Upper lobe of right lung (tissue), 1 donor: ENCODE measurements at regions not wholly inside any gene's neighbourhood (a gene's known extent, or its start where the extent isn't known, plus 50 kb on each side); places are given as distances from the start of the nearest gene placed in this dataset.

Source experiments
- ATAC-seq: fragments of 200-7000 bp; cut with Tn5 transposase; one replicate; pipeline ENCODE4 v1.9.1; 2020; ENCODE audit warnings: mild to moderate bottlenecking, moderate library complexity
- DNase-seq: peaks from one replicate; pipeline ENCODE4 v3.0.0-alpha.2; 2020
- H3K27ac ChIP-seq: fragments of 200-600 bp; one replicate; pipeline ENCODE4 v1.8.0; 2022
- H3K27me3 ChIP-seq: fragments of 200-600 bp; one replicate; pipeline ENCODE4 v1.8.0; 2022; ENCODE audit warnings: mild to moderate bottlenecking
- H3K36me3 ChIP-seq: fragments of 200-600 bp; one replicate; pipeline ENCODE4 v1.8.0; 2022
- H3K4me1 ChIP-seq: fragments of 200-600 bp; one replicate; pipeline ENCODE4 v1.8.0; 2022
- H3K4me3 ChIP-seq: fragments of 200-600 bp; one replicate; pipeline ENCODE4 v1.8.0; 2022; ENCODE audit warnings: mild to moderate bottlenecking
- H3K9me3 ChIP-seq: fragments of 200-600 bp; one replicate; pipeline ENCODE4 v1.8.0; 2022
- CTCF ChIP-seq: fragments of 200-600 bp; IDR thresholded peaks from one replicate; pipeline ENCODE4 v1.8.0; 2022; ENCODE audit warnings: antibody characterized with exemption
- intact Hi-C: fragments of 100-400 bp; cut with DNase I; formaldehyde crosslinking; loops from one replicate; pipeline ENCODE4 v1.11.0; 2022
- donor health status: DM: no; HTN: yes; CAD: no; lungs with severe emphysema.

DNA sequence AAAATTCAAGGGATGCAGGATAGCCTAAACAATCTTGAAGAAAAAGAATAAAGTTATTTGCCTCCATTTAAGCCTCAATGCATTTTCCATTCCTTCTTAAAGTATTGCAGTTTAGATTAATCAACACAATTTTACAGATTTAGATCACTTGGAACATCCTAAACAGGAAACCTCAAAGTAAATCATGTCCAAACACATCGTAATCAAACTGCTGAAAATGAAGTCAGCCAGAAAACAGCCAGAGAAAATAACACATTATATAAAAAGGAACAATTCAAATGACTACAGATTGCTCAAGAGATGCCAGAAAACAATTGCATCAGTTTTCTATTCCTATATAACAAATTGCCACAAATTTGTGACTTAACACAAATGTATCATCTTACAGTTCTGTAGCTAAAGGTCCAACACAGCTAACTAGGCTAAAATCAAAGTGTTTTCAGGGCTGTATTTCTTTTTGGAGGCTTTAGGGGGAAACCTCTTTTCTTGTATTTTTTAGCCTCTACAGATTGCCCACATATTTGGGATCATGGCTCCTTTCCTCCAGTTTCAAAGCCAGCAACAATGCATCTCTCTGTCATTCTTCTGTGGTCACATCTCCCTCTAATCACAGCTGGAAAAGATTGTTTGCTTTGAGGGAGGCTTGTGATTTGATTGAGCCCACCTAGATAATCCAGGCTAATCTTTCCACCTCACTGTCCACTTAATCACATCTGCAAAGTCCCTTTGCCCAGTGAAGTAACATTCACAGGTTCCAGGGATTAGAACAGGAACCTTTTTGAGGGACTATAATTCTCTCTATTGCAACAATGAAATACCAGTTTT is 543.3 kb upstream of the UBE2E2 start:
- ATAC-seq (no peak), DNase-seq (no peak)
- Histone ChIP-seq H3K4me1 (no peaks in the 10 kb centered on the region), H3K27me3 (no peaks in the 10 kb centered on the region), H3K9me3 (no peaks in the 10 kb centered on the region), H3K36me3 (no peaks in the 10 kb centered on the region), H3K4me3 (no peak overlapping the region), H3K27ac (no peak overlapping the region)
- intact Hi-C loops, result no loop called here
- no peak for TF ChIP-seq CTCF

DNA sequence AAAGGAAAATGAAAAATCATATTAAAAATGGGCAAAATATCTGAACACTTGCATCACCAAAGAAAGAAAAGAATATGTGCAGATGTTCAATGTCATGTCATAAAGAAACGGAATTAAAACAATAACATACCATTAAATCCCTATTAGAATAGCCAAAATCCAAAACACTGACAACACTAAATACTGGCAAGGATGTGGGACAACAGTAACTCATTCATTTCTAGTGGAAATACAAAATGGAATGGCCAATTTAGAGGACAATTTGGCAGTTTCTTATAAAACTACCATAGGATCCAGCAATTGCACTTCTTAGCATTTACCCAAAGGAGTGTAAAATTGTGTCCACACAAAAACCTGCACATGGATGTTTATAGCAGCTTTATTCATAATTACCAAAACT is 542.5 kb upstream of the UBE2E2 start:
- ATAC-seq (no peak), DNase-seq (no peak)
- intact Hi-C loops, result no loop called here
- no peaks in the 10 kb centered on the region for H3K4me1 ChIP-seq
- no peak overlapping the region for H3K4me3 ChIP-seq
- no peak overlapping the region for H3K27ac ChIP-seq
- TF ChIP-seq CTCF, result no peak
- no peaks in the 10 kb centered on the region for H3K9me3 ChIP-seq
- no peaks in the 10 kb centered on the region for H3K27me3 ChIP-seq
- no peaks in the 10 kb centered on the region for H3K36me3 ChIP-seq

DNA sequence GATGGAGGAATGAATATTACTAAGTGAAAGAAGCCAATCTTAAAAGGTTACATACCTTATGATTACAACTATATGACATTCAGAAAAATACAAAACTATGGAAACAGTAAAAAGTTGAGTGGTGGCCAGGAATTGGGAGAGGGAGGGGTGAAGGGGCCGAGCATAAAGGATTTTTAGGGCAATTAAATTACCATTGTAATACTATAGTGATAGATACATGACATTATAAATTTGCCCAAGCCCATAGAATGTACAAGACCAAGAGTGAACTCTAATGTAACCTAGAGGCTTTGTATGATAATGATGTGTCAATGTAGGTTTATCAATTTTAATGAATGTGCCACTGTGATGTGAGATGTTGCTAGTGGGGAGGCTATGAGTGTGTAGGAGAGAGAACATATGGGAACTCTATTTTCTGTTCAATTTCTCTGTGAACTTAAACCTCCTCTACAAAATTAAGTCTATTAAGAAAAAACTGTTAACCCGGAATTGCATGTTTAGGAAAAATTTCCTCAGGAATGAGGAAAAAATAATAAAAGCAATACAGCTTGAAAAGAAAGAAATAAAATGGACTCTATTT is 541.9 kb upstream of the UBE2E2 start:
- H3K4me1 ChIP-seq, result no peaks in the 10 kb centered on the region
- no peak overlapping the region for H3K4me3 ChIP-seq
- TF ChIP-seq CTCF, result no peak
- H3K27ac ChIP-seq, result no peak overlapping the region
- no peaks in the 10 kb centered on the region for H3K9me3 ChIP-seq
- no peaks in the 10 kb centered on the region for H3K27me3 ChIP-seq
- intact Hi-C loops, result no loop called here
- DNase-seq (no peak), ATAC-seq (no peak)
- H3K36me3 ChIP-seq, result no peaks in the 10 kb centered on the region

DNA sequence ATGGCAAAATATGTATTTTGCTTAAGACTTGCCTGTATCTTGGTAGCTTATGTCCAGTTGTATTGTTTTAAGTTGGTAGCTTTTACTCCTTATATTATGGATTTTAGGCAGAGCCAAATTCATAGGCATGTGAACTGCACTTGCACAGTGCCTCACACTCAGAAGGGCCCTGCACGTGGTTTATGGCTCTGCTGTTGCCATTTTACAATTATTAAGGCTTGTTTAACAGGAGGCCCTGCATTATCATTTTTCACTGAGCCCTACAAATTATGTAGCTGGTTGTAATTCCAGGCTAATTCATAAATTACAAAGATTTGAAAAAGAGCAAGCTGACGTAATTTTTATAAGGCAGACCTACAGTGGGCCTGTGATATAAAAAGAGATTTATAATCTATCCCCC is 537.6 kb upstream of the UBE2E2 start:
- no peaks in the 10 kb centered on the region for H3K4me1 ChIP-seq
- no peak for TF ChIP-seq CTCF

DNA sequence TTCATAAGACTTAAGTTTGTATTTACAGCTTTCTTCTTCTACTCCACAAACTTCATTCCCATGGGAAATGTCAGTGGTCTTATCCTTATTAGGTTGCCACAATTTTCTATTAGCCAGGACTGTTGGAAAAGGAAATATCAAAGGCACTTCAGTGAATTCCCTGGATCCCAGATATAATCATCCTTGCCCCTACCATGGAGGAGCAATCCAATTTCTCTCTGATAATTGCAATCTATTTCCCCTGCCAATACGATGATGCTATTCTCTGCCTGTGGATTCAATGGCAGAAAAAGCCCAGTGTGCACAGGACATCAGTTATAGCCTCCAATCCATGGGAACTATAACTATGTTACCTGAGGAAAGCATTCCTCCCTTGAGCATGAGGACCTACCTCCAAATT is 536.4 kb upstream of the UBE2E2 start:
- no peak for TF ChIP-seq CTCF
- Histone ChIP-seq H3K4me3 (no peak overlapping the region), H3K27me3 (no peaks in the 10 kb centered on the region), H3K36me3 (no peaks in the 10 kb centered on the region), H3K27ac (no peak overlapping the region), H3K4me1 (no peaks in the 10 kb centered on the region), H3K9me3 (no peaks in the 10 kb centered on the region)
- intact Hi-C loops, result no loop called here
- no peak for ATAC-seq
- no peak for DNase-seq

More for the DNA sequence above, 537.6 kb upstream of the UBE2E2 start:
- intact Hi-C loops, result no loop called here
- H3K27ac ChIP-seq, result no peak overlapping the region
- H3K9me3 ChIP-seq, result no peaks in the 10 kb centered on the region
- DNase-seq (no peak), ATAC-seq (no peak)
- no peak overlapping the region for H3K4me3 ChIP-seq
- no peaks in the 10 kb centered on the region for H3K27me3 ChIP-seq
- H3K36me3 ChIP-seq, result no peaks in the 10 kb centered on the region
